ENCODE measurements at regions not wholly inside any gene's neighbourhood (a gene's known extent, or its start where the extent isn't known, plus 50 kb on each side); places are given as distances from the start of the nearest gene placed in this dataset.
"Not testable (repeated sequence)": the region's sequence is repeated elsewhere in the genome, so short reads cannot be mapped to it uniquely, and the experiment has no call there.

DNA sequence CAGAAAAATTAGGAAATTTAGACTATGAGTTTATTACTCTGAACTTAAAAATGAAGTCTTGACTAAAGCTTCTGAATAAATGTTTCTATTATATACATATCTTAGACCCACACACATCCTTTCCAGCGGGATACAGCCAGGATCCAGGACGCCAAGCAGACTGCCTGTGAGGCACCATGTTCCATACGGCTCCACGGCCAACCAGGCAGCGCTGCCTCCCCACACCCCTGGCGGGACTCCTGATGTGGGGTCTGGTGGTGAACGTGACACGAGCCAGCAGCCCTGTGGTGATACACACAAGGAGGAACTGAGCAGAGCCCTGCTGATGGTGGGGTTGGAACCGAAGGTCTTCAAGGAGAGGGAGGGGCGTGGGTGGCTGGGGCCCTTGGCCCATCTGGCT is 59.8 kb upstream of the TNK2 start:
- not testable (repeated sequence) for H3K4me3 ChIP-seq (ENCODE audit: insufficient read depth, low read length); H3K9me3 ChIP-seq (ENCODE audit: low read depth, low read length); H4K20me1 ChIP-seq (ENCODE audit: insufficient read depth, low read length); H3K27ac ChIP-seq (ENCODE audit: low read depth, low read length); H3K4me2 ChIP-seq (ENCODE audit: insufficient read depth, low read length); H3K27me3 ChIP-seq (ENCODE audit: insufficient read depth, low read length); H3K4me1 ChIP-seq (ENCODE audit: insufficient read depth, low read length); DNase-seq (ENCODE audit: insufficient read length, low spot score, missing footprints); H3K79me2 ChIP-seq (ENCODE audit: insufficient read depth, low read length); H2AFZ ChIP-seq (ENCODE audit: low read length)
- peaks cover 21% of the 10 kb centered on the region for H3K36me3 ChIP-seq (ENCODE audit: insufficient read depth, low read length)

- not testable (repeated sequence) for H3K27ac ChIP-seq (ENCODE audit: low read depth, low read length); DNase-seq (ENCODE audit: insufficient read length, low spot score, missing footprints); H3K4me1 ChIP-seq (ENCODE audit: insufficient read depth, low read length); H2AFZ ChIP-seq (ENCODE audit: low read length); H3K9me3 ChIP-seq (ENCODE audit: low read depth, low read length); H4K20me1 ChIP-seq (ENCODE audit: insufficient read depth, low read length); H3K4me2 ChIP-seq (ENCODE audit: insufficient read depth, low read length); H3K4me3 ChIP-seq (ENCODE audit: insufficient read depth, low read length); H3K79me2 ChIP-seq (ENCODE audit: insufficient read depth, low read length); H3K27me3 ChIP-seq (ENCODE audit: insufficient read depth, low read length)
- peaks cover 27% of the 10 kb centered on the region for H3K36me3 ChIP-seq (ENCODE audit: insufficient read depth, low read length)
Measured at GRCh38 chr3:195967387-195967720, 59.0 kb upstream of the TNK2 start.

- H3K79me2 ChIP-seq (ENCODE audit: insufficient read depth, low read length); H4K20me1 ChIP-seq (ENCODE audit: insufficient read depth, low read length); H3K27me3 ChIP-seq (ENCODE audit: insufficient read depth, low read length); H3K4me1 ChIP-seq (ENCODE audit: insufficient read depth, low read length); H3K9me3 ChIP-seq (ENCODE audit: low read depth, low read length); H3K4me3 ChIP-seq (ENCODE audit: insufficient read depth, low read length); DNase-seq (ENCODE audit: insufficient read length, low spot score, missing footprints); H3K27ac ChIP-seq (ENCODE audit: low read depth, low read length); H2AFZ ChIP-seq (ENCODE audit: low read length); H3K4me2 ChIP-seq (ENCODE audit: insufficient read depth, low read length): not testable (repeated sequence)
- peaks cover 27% of the 10 kb centered on the region for H3K36me3 ChIP-seq (ENCODE audit: insufficient read depth, low read length)
Measured at GRCh38 chr3:195966563-195967386, 58.4 kb upstream of the TNK2 start.

- H3K4me1 ChIP-seq (ENCODE audit: insufficient read depth, low read length); H3K27ac ChIP-seq (ENCODE audit: low read depth, low read length); H3K79me2 ChIP-seq (ENCODE audit: insufficient read depth, low read length); DNase-seq (ENCODE audit: insufficient read length, low spot score, missing footprints); H3K4me3 ChIP-seq (ENCODE audit: insufficient read depth, low read length); H3K9me3 ChIP-seq (ENCODE audit: low read depth, low read length); H3K4me2 ChIP-seq (ENCODE audit: insufficient read depth, low read length); H2AFZ ChIP-seq (ENCODE audit: low read length); H3K27me3 ChIP-seq (ENCODE audit: insufficient read depth, low read length); H4K20me1 ChIP-seq (ENCODE audit: insufficient read depth, low read length): not testable (repeated sequence)
- H3K36me3 ChIP-seq (ENCODE audit: insufficient read depth, low read length): peaks cover 22% of the 10 kb centered on the region
Measured at GRCh38 chr3:195965217-195965616, 56.9 kb upstream of the TNK2 start.

DNA sequence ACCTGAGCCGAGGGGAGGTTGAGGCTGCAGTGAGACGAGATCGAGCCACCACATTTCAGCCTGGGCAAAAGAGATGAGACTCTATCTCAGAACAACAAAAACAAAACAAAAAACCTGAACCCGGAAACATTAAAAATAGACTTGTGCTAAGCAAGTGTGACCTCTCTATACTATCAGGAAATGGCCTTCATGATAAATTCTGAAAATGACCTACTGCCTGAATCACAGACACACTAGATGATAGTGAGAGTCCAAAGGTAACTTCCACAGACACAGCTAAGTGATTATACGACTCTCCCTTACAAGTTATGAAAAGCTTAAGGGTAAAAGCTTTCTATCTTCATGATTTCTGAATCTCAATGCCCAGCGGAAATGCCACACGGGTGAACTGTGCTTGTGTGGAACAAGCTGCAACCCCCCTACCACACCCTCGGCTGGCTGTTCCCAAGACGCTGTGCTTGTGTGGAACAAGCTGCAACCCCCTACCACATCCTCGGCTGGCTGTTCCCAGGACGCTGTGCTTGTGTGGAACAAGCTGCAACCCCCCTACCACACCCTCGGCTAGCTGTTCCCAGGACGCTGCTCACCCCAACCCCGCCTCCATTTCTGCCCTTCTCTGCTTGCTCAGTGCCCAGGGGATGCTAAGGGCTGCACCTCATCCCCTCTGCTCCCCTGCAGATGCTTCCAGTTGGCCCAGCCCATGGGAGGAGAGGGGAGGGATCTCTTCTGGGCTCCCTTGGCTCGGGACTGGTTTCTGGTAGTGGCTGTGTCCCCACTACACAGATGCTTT is 56.2 kb upstream of the TNK2 start:
- DNase-seq (ENCODE audit: insufficient read length, low spot score, missing footprints); H3K4me1 ChIP-seq (ENCODE audit: insufficient read depth, low read length): not testable (repeated sequence)

DNA sequence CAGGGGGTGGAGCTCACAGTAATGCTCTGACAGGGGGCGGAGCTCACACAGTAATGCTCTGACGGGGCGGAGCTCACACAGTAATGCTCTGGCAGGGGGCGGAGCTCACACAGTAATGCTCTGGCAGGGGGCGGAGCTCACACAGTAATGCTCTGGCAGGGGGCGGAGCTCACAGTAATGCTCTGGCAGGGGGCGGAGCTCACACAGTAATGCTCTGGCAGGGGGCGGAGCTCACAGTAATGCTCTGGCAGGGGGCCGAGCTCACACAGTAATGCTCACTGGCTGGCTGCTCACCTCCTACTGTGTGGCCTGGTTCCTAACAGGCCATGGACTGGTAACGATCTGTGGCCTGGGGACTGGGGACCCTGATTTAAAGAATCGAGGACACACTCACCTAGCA is 53.9 kb upstream of the TNK2 start:
- not testable (repeated sequence) for H3K4me1 ChIP-seq (ENCODE audit: insufficient read depth, low read length); H3K9me3 ChIP-seq (ENCODE audit: low read depth, low read length); DNase-seq (ENCODE audit: insufficient read length, low spot score, missing footprints); H3K4me3 ChIP-seq (ENCODE audit: insufficient read depth, low read length); H3K79me2 ChIP-seq (ENCODE audit: insufficient read depth, low read length); H4K20me1 ChIP-seq (ENCODE audit: insufficient read depth, low read length); H3K4me2 ChIP-seq (ENCODE audit: insufficient read depth, low read length); H3K27me3 ChIP-seq (ENCODE audit: insufficient read depth, low read length); H3K27ac ChIP-seq (ENCODE audit: low read depth, low read length); H2AFZ ChIP-seq (ENCODE audit: low read length)
- H3K36me3 ChIP-seq (ENCODE audit: insufficient read depth, low read length): peaks cover 13% of the 10 kb centered on the region

More for the DNA sequence above, 56.2 kb upstream of the TNK2 start:
- peaks cover 17% of the 10 kb centered on the region for H3K36me3 ChIP-seq (ENCODE audit: insufficient read depth, low read length)
- not testable (repeated sequence) for H2AFZ ChIP-seq (ENCODE audit: low read length); H3K9me3 ChIP-seq (ENCODE audit: low read depth, low read length); H4K20me1 ChIP-seq (ENCODE audit: insufficient read depth, low read length); H3K27ac ChIP-seq (ENCODE audit: low read depth, low read length); H3K4me2 ChIP-seq (ENCODE audit: insufficient read depth, low read length); H3K79me2 ChIP-seq (ENCODE audit: insufficient read depth, low read length); H3K27me3 ChIP-seq (ENCODE audit: insufficient read depth, low read length); H3K4me3 ChIP-seq (ENCODE audit: insufficient read depth, low read length)

DNA sequence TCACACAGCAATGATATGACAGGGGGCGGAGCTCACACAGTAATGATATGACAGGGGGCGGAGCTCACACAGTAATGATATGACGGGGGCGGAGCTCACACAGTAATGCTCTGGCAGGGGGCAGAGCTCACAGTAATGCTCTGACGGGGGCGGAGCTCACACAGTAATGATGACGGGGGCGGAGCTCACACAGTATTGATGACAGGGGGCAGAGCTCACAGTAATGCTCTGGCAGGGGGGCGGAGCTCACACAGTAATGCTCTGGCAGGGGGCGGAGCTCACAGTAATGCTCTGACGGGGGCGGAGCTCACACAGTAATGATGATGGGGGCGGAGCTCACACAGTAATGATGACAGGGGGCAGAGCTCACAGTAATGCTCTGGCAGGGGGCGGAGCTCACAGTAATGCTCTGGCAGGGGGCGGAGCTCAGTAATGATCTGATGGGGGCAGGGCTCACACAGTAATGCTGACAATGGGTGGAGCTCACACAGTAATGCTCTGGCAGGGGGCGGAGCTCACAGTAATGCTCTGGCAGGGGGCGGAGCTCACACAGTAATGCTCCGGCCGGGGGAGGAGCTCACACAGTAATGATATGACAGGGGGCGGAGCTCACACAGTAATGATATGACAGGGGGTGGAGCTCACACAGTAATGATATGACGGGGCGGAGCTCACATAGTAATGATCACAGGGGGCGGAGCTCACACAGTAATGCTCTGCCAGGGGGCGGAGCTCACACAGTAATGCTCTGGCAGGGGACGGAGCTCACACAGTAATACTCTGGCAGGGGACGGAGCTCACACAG is 52.8 kb upstream of the TNK2 start:
- H3K79me2 ChIP-seq (ENCODE audit: insufficient read depth, low read length); H3K4me3 ChIP-seq (ENCODE audit: insufficient read depth, low read length); H3K9me3 ChIP-seq (ENCODE audit: low read depth, low read length); H3K4me2 ChIP-seq (ENCODE audit: insufficient read depth, low read length); H3K27ac ChIP-seq (ENCODE audit: low read depth, low read length); H2AFZ ChIP-seq (ENCODE audit: low read length); H3K4me1 ChIP-seq (ENCODE audit: insufficient read depth, low read length); H3K27me3 ChIP-seq (ENCODE audit: insufficient read depth, low read length); DNase-seq (ENCODE audit: insufficient read length, low spot score, missing footprints); H4K20me1 ChIP-seq (ENCODE audit: insufficient read depth, low read length): not testable (repeated sequence)
- peaks cover 13% of the 10 kb centered on the region for H3K36me3 ChIP-seq (ENCODE audit: insufficient read depth, low read length)

- H3K9me3 ChIP-seq (ENCODE audit: low read depth, low read length); H3K79me2 ChIP-seq (ENCODE audit: insufficient read depth, low read length); H3K4me3 ChIP-seq (ENCODE audit: insufficient read depth, low read length); H3K27me3 ChIP-seq (ENCODE audit: insufficient read depth, low read length); H3K4me1 ChIP-seq (ENCODE audit: insufficient read depth, low read length); H3K27ac ChIP-seq (ENCODE audit: low read depth, low read length); H3K4me2 ChIP-seq (ENCODE audit: insufficient read depth, low read length); H2AFZ ChIP-seq (ENCODE audit: low read length); H4K20me1 ChIP-seq (ENCODE audit: insufficient read depth, low read length); DNase-seq (ENCODE audit: insufficient read length, low spot score, missing footprints): not testable (repeated sequence)
- H3K36me3 ChIP-seq (ENCODE audit: insufficient read depth, low read length): peaks cover 13% of the 10 kb centered on the region
Measured at GRCh38 chr3:195960164-195960563, 51.8 kb upstream of the TNK2 start.

Measured in osteoblast (primary cell).